IMR-90 (cell line): ENCODE measurements at regions not wholly inside any gene's neighbourhood (a gene's known extent, or its start where the extent isn't known, plus 50 kb on each side); places are given as distances from the start of the nearest gene placed in this dataset.

Source experiments
- ATAC-seq: fragments of 200-7000 bp; cut with Tn5 transposase; 2 replicates; pipeline ENCODE4 v1.9.1; 2020; ENCODE audit warnings: low read depth, mild to moderate bottlenecking, moderate library complexity
- BruUV-seq: library from RNA; stranded (reverse); fragments of 400-500 nt; replicated peaks from 2 replicates; lab custom pipeline; 2021; lab: Mats Ljungman, UMichigan
- CTCF ChIA-PET: fragments of 300-600 bp; formaldehyde crosslinking; extraction: SDS; loops from one replicate; lab custom pipeline; 2021; ENCODE audit warnings: antibody characterized with exemption; lab: Yijun Ruan, JAX
- POLR2A ChIA-PET: fragments of 300-600 bp; sonication (Branson Sonifier 250); formaldehyde crosslinking; loops from one replicate; lab custom pipeline; 2022; ENCODE audit warnings: antibody characterized with exemption; ENCODE audit not compliant: unreplicated experiment; lab: Charles Lee
- DNase-seq: peaks from one replicate; pipeline ENCODE4 v3.0.0; 2013
- H2AFZ ChIP-seq: replicated peaks from 2 replicates; pipeline ENCODE3; 2013; ENCODE audit warnings: low read length, mild to moderate bottlenecking; ENCODE audit not compliant: poor library complexity
- H2AK5ac ChIP-seq: 2 replicates; pipeline ENCODE4 v1.6.1; 2013; ENCODE audit warnings: low read depth, low read length, inconsistent platforms
- H2AK9ac ChIP-seq: replicated peaks from 2 replicates; pipeline ENCODE3; 2013; ENCODE audit warnings: mild to moderate bottlenecking, low read depth, low read length, moderate library complexity; ENCODE audit not compliant: poor library complexity
- H2BK120ac ChIP-seq: 2 replicates; pipeline ENCODE4 v1.6.1; 2013; ENCODE audit warnings: low read depth, low read length, inconsistent platforms
- H2BK15ac ChIP-seq: 3 replicates; pipeline ENCODE4 v1.6.1; 2013; ENCODE audit warnings: low read depth, low read length, inconsistent platforms
- H2BK20ac ChIP-seq: 2 replicates; pipeline ENCODE4 v1.6.1; 2013; ENCODE audit warnings: low read depth, mild to moderate bottlenecking, inconsistent platforms, low read length, moderate library complexity
- H2BK5ac ChIP-seq: 2 replicates; pipeline ENCODE4 v1.6.1; 2013; ENCODE audit warnings: mild to moderate bottlenecking, low read depth, low read length, inconsistent platforms; ENCODE audit not compliant: poor library complexity, severe bottlenecking
- H3K14ac ChIP-seq: replicated peaks from 2 replicates; pipeline ENCODE4 v1.6.1; 2013; ENCODE audit warnings: low read depth, low read length, inconsistent platforms
- H3K18ac ChIP-seq: 2 replicates; pipeline ENCODE4 v1.6.1; 2013; ENCODE audit warnings: low read depth, low read length, control low read depth
- H3K23ac ChIP-seq: 2 replicates; pipeline ENCODE4 v1.6.1; 2013; ENCODE audit warnings: low read depth, low read length, inconsistent platforms
- H3K27ac ChIP-seq: 2 replicates; pipeline ENCODE4 v1.5.1; 2013; ENCODE audit warnings: mild to moderate bottlenecking, control low read depth, low read length; ENCODE audit not compliant: insufficient read depth
- H3K27me3 ChIP-seq: 2 replicates; pipeline ENCODE4 v1.6.1; 2013; ENCODE audit warnings: low read length; ENCODE audit not compliant: control insufficient read depth, insufficient read depth
- H3K36me3 ChIP-seq: 2 replicates; pipeline ENCODE4 v1.6.1; 2013; ENCODE audit warnings: low read length, mixed read lengths; ENCODE audit not compliant: control insufficient read depth, insufficient read depth
- H3K4ac ChIP-seq: 2 replicates; pipeline ENCODE4 v1.6.1; 2013; ENCODE audit warnings: low read depth, low read length, inconsistent platforms
- H3K4me1 ChIP-seq: 2 replicates; pipeline ENCODE4 v1.6.1; 2013; ENCODE audit warnings: low read length, mixed read lengths; ENCODE audit not compliant: control insufficient read depth, insufficient read depth
- H3K4me2 ChIP-seq: 2 replicates; pipeline ENCODE4 v1.6.1; 2013; ENCODE audit warnings: low read depth, mild to moderate bottlenecking, control low read depth, low read length, moderate library complexity
- H3K4me3 ChIP-seq: 2 replicates; pipeline ENCODE4 v1.5.1; 2013; ENCODE audit warnings: low read depth, mild to moderate bottlenecking, control low read depth, low read length, moderate library complexity; ENCODE audit not compliant: insufficient read depth
- H3K56ac ChIP-seq: 2 replicates; pipeline ENCODE4 v1.6.1; 2013; ENCODE audit warnings: low read length, inconsistent platforms; ENCODE audit not compliant: insufficient read depth; ENCODE audit errors: extremely low read depth
- H3K79me1 ChIP-seq, 2 experiments: 2 replicates each; pipeline ENCODE4 v1.6.1; 2013; ENCODE audit warnings: low read length in 2 of 2, inconsistent platforms in 1 of 2, low read depth in 1 of 2
- H3K9ac ChIP-seq: 2 replicates; pipeline ENCODE4 v1.6.1; 2013; ENCODE audit warnings: low read depth, low read length, control low read depth
- H3K9me1 ChIP-seq: 2 replicates; pipeline ENCODE4 v1.6.1; 2013; ENCODE audit warnings: low read length, inconsistent platforms; ENCODE audit not compliant: insufficient read depth
- H3K9me3 ChIP-seq: 2 replicates; pipeline ENCODE4 v1.6.1; 2013; ENCODE audit warnings: low read length; ENCODE audit not compliant: control insufficient read depth, insufficient read depth
- H4K20me1 ChIP-seq: 2 replicates; pipeline ENCODE4 v1.6.1; 2013; ENCODE audit warnings: low read length, inconsistent platforms; ENCODE audit not compliant: insufficient read depth
- H4K5ac ChIP-seq: 2 replicates; pipeline ENCODE4 v1.6.1; 2013; ENCODE audit warnings: mild to moderate bottlenecking, low read depth, low read length, control low read depth
- H4K8ac ChIP-seq, 2 experiments: 2 replicates each; pipeline ENCODE4 v1.6.1; 2013; ENCODE audit warnings: low read depth in 2 of 2, low read length in 2 of 2, control low read depth in 1 of 2, inconsistent platforms in 1 of 2
- H4K91ac ChIP-seq: 2 replicates; pipeline ENCODE4 v1.6.1; 2013; ENCODE audit warnings: low read depth, low read length, inconsistent platforms; ENCODE audit not compliant: insufficient read depth
- BHLHE40 ChIP-seq: fragments of 150-350 bp; IDR thresholded peaks from 2 replicates; pipeline ENCODE4 v1.6.1; 2016; ENCODE audit warnings: mild to moderate bottlenecking, low read depth, low read length
- CEBPB ChIP-seq: IDR thresholded peaks from 2 replicates; pipeline ENCODE4 v1.6.1; 2012; ENCODE audit warnings: low read depth, low read length, improper control_type of control experiment
- CHD1 ChIP-seq: IDR thresholded peaks from 2 replicates; pipeline ENCODE4 v1.6.1; 2012; ENCODE audit warnings: low read depth, low read length, improper control_type of control experiment
- FOS ChIP-seq: fragments of 150-350 bp; IDR thresholded peaks from 2 replicates; pipeline ENCODE4 v1.6.1; 2016; ENCODE audit warnings: low read depth, low read length
- MAFK ChIP-seq: IDR thresholded peaks from 2 replicates; pipeline ENCODE4 v1.6.1; 2012; ENCODE audit warnings: low read depth, low read length, improper control_type of control experiment
- MAZ ChIP-seq: IDR thresholded peaks from 2 replicates; pipeline ENCODE4 v1.6.1; 2012; ENCODE audit warnings: low read depth, mild to moderate bottlenecking, low read length, improper control_type of control experiment, moderate library complexity, borderline replicate concordance
- MXI1 ChIP-seq: IDR thresholded peaks from 2 replicates; pipeline ENCODE4 v1.6.1; 2012; ENCODE audit warnings: low read depth, mild to moderate bottlenecking, low read length, moderate library complexity, borderline replicate concordance
- NFE2L2 ChIP-seq: fragments of 150-350 bp; IDR thresholded peaks from 2 replicates; pipeline ENCODE4 v1.6.1; 2016; ENCODE audit warnings: low read depth, mild to moderate bottlenecking, low read length
- POLR2A ChIP-seq: IDR thresholded peaks from 2 replicates; pipeline ENCODE4 v1.6.1; 2012; ENCODE audit warnings: mild to moderate bottlenecking, low read depth, low read length
- RAD21 ChIP-seq: IDR thresholded peaks from 2 replicates; pipeline ENCODE4 v1.6.1; 2012; ENCODE audit warnings: low read length, improper control_type of control experiment
- RCOR1 ChIP-seq: IDR thresholded peaks from 2 replicates; pipeline ENCODE4 v1.6.1; 2012; ENCODE audit warnings: mild to moderate bottlenecking, low read length, improper control_type of control experiment; ENCODE audit not compliant: insufficient replicate concordance
- RFX5 ChIP-seq: IDR thresholded peaks from 2 replicates; pipeline ENCODE4 v1.8.0; 2012; ENCODE audit warnings: low read depth, mild to moderate bottlenecking, low read length, moderate library complexity
- SMC3 ChIP-seq: fragments of 150-350 bp; IDR thresholded peaks from 2 replicates; pipeline ENCODE4 v1.6.1; 2016; ENCODE audit warnings: low read depth, mild to moderate bottlenecking, antibody characterized with exemption, low read length, moderate library complexity
- WGBS, 2 experiments: methylation state at CpG; one replicate each; pipeline versions ENCODE4 v1.1.5 to v1.1.7; 2013; ENCODE audit warnings: missing lambda C conversion rate in 2 of 2; ENCODE audit not compliant: insufficient read length in 1 of 2; ENCODE audit errors: extremely low coverage in 2 of 2; 5-methylcytosine and 5-hydroxymethylcytosine counted together
- dilution Hi-C: fragments of 300-500 bp; cut with HindIII; formaldehyde crosslinking; loops from one replicate; pipeline ENCODE4 v1.14.3; 2018; ENCODE audit warnings: low sequenced_read_pairs; ENCODE audit not compliant: unreplicated experiment
- in situ Hi-C: fragments of 300-500 bp; cut with MboI; formaldehyde crosslinking; loops from 3 replicates; pipeline ENCODE4 v1.14.3; 2019; ENCODE audit warnings: low sequenced_read_pairs, inconsistent platforms, mixed read lengths
- intact Hi-C: fragments of 100-400 bp; cut with micrococcal nuclease; formaldehyde crosslinking; loops from 2 replicates; pipeline ENCODE4 v1.10.0; 2022
- TF ChIP-seq, protein P1 (sequence below): conservative IDR thresholded peaks from 2 replicates; pipeline ENCODE4 v1.5.1; 2012; ENCODE audit warnings: mild to moderate bottlenecking, low read depth, low read length, improper control_type of control experiment
- TF ChIP-seq, protein P2 (sequence below): fragments of 150-350 bp; IDR thresholded peaks from 2 replicates; pipeline ENCODE4 v1.6.1; 2017; ENCODE audit warnings: mild to moderate bottlenecking, antibody characterized with exemption, low read length, low read depth
- TF ChIP-seq, protein P3 (sequence below): fragments of 150-350 bp; IDR thresholded peaks from 2 replicates; pipeline ENCODE4 v1.6.1; 2016; ENCODE audit warnings: low read depth, mild to moderate bottlenecking, low read length, moderate library complexity, borderline replicate concordance

GRCh38 chr6:15061180-15061641, 184.7 kb upstream of the JARID2 start:
- no peak overlapping the region for H3K23ac ChIP-seq
- intact Hi-C loops (loop anchor here (10.0 kb wide), 1 partner anchor 414 kb away; no protein-coding TSS in a partner anchor), in situ Hi-C loops (no loop called here), dilution Hi-C loops (no loop called here)
- no peak overlapping the region for H3K27ac ChIP-seq
- H3K56ac ChIP-seq = no peak overlapping the region
- H2BK120ac ChIP-seq = peak overlapping the region; percentile 60; the same call in 1 of the 2 replicates
- H4K5ac ChIP-seq = peak overlapping the region; percentile 20; the same call in 1 of the 2 replicates
- H3K4ac ChIP-seq = peak overlapping the region; percentile 64; the same call in 1 of the 2 replicates
- H2BK5ac ChIP-seq = no peak overlapping the region
- H3K4me3 ChIP-seq = no peak overlapping the region
- H2AFZ ChIP-seq = peak overlapping the region; percentile 9
- H2AK5ac ChIP-seq = peak overlapping the region; percentile 86
- POLR2A ChIA-PET = no interaction called here
- CTCF ChIA-PET = no interaction called here
- no peaks in the 10 kb centered on the region for H3K27me3 ChIP-seq
- H3K36me3 ChIP-seq = no peaks in the 10 kb centered on the region
- H3K79me1 ChIP-seq = 0 out of 4 replicates have a peak, but pooled peaks cover 0 to 5% of the 10 kb centered on the region in 2 experiments
- no TSS peak for BruUV-seq
- TF ChIP-seq MAZ (no peak), CEBPB (no peak), POLR2A (no peak), MAFK (no peak), RCOR1 (no peak), RAD21 (no peak), NFE2L2 (no peak), SMC3 (no peak), BHLHE40 (no peak), CHD1 (no peak), RFX5 (no peak), MXI1 (no peak), FOS (no peak)
- TF ChIP-seq, protein P1, sequence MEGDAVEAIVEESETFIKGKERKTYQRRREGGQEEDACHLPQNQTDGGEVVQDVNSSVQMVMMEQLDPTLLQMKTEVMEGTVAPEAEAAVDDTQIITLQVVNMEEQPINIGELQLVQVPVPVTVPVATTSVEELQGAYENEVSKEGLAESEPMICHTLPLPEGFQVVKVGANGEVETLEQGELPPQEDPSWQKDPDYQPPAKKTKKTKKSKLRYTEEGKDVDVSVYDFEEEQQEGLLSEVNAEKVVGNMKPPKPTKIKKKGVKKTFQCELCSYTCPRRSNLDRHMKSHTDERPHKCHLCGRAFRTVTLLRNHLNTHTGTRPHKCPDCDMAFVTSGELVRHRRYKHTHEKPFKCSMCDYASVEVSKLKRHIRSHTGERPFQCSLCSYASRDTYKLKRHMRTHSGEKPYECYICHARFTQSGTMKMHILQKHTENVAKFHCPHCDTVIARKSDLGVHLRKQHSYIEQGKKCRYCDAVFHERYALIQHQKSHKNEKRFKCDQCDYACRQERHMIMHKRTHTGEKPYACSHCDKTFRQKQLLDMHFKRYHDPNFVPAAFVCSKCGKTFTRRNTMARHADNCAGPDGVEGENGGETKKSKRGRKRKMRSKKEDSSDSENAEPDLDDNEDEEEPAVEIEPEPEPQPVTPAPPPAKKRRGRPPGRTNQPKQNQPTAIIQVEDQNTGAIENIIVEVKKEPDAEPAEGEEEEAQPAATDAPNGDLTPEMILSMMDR = no peak
- TF ChIP-seq, protein P2, sequence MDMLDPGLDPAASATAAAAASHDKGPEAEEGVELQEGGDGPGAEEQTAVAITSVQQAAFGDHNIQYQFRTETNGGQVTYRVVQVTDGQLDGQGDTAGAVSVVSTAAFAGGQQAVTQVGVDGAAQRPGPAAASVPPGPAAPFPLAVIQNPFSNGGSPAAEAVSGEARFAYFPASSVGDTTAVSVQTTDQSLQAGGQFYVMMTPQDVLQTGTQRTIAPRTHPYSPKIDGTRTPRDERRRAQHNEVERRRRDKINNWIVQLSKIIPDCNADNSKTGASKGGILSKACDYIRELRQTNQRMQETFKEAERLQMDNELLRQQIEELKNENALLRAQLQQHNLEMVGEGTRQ = no peak
- TF ChIP-seq, protein P3, sequence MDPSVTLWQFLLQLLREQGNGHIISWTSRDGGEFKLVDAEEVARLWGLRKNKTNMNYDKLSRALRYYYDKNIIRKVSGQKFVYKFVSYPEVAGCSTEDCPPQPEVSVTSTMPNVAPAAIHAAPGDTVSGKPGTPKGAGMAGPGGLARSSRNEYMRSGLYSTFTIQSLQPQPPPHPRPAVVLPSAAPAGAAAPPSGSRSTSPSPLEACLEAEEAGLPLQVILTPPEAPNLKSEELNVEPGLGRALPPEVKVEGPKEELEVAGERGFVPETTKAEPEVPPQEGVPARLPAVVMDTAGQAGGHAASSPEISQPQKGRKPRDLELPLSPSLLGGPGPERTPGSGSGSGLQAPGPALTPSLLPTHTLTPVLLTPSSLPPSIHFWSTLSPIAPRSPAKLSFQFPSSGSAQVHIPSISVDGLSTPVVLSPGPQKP = no peak
- no peak overlapping the region; the same call in 1 of the 2 replicates for H4K91ac ChIP-seq
- no peaks in the 10 kb centered on the region for H4K20me1 ChIP-seq
- peaks cover 2% of the 10 kb centered on the region for H3K9me3 ChIP-seq
- H3K9me1 ChIP-seq = peaks cover 9% of the 10 kb centered on the region
- H3K18ac ChIP-seq = no peak overlapping the region
- H2AK9ac ChIP-seq = no peak overlapping the region
- H3K14ac ChIP-seq = 0 out of 2 replicates have a peak overlapping the region, but pooled peaks have one; percentile 13
- H4K8ac ChIP-seq = peak overlapping the region in 1 of 2 experiments; percentile 29; a peak in 1 of 4 replicates
- whole genome bisulfite sequencing, 2 experiments = no CpG with 5 or more reads among the region's 4 CpGs
- ATAC-seq = no peak
- peak overlapping the region; percentile 87; the same call in 1 of the 2 replicates for H2BK20ac ChIP-seq
- peaks cover 13% of the 10 kb centered on the region for H3K4me1 ChIP-seq
- peak overlapping the region; percentile 54; the same call in 1 of the 3 replicates for H2BK15ac ChIP-seq
- no peak for DNase-seq
- no peak overlapping the region for H3K9ac ChIP-seq
- no peak overlapping the region for H3K4me2 ChIP-seq
